HAP-1 (cell line): ENCODE measurements at regions not wholly inside any gene's neighbourhood (a gene's known extent, or its start where the extent isn't known, plus 50 kb on each side); places are given as distances from the start of the nearest gene placed in this dataset.
"Not testable (repeated sequence)": the region's sequence is repeated elsewhere in the genome, so short reads cannot be mapped to it uniquely, and the experiment has no call there.

ENCODE experiments used
- DNase-seq, 2 experiments: peaks; one replicate each; pipeline ENCODE4 v3.0.0-alpha.2; 2016 to 2020; ENCODE audit warnings: low spot score in 2 of 2
- H3K27me3 ChIP-seq: fragments of 250-450 bp; sonication (Bioruptor Pico); 2 replicates; pipeline ENCODE4 v1.5.1; 2020; ENCODE audit warnings: low read depth, mild to moderate bottlenecking, moderate library complexity
- H3K36me3 ChIP-seq: fragments of 250-450 bp; sonication (Bioruptor Pico); replicated peaks from 2 replicates; pipeline ENCODE4 v1.5.1; 2020; ENCODE audit warnings: mild to moderate bottlenecking
- H3K4me1 ChIP-seq: fragments of 250-450 bp; sonication (Bioruptor Pico); 2 replicates; pipeline ENCODE4 v1.5.1; 2020; ENCODE audit warnings: mild to moderate bottlenecking
- H3K4me3 ChIP-seq: fragments of 250-450 bp; sonication (Bioruptor Pico); 2 replicates; pipeline ENCODE4 v1.5.1; 2020; ENCODE audit warnings: mild to moderate bottlenecking, moderate library complexity
- H3K9me3 ChIP-seq: fragments of 250-450 bp; sonication (Bioruptor Pico); 2 replicates; pipeline ENCODE4 v1.5.1; 2020; ENCODE audit warnings: mild to moderate bottlenecking, moderate library complexity
- in situ Hi-C: fragments of 300-500 bp; cut with MboI; formaldehyde crosslinking; loops from 3 replicates; pipeline ENCODE4 v1.14.3; 2020; ENCODE audit warnings: low sequenced_read_pairs, inconsistent platforms, mixed read lengths

DNA sequence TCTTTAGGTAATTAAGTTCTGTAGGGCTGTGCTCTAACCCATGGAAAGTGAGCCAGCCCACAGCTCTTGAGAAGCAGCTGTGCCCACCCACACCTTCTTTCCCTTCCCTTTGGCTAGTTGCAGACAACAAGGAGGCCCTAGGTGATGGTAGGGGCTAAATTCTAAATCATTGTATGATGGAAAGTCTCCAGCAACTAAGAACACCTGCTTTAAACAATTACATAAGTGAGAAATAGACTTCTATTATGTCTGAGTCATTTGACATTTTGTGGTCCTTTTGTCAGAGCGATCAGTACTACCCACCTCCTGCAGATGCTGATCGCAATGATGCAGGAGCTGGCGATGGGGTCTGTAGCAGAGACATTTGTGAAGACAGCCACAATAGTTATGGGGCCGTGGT lies 79.6 kb downstream of the TEX51 start:
- in situ Hi-C loops, result no loop called here
- no peak for DNase-seq
- Histone ChIP-seq H3K27me3 (no peaks in the 10 kb centered on the region), H3K4me3 (no peak overlapping the region), H3K4me1 (no peaks in the 10 kb centered on the region), H3K9me3 (no peaks in the 10 kb centered on the region), H3K36me3 (no peaks in the 10 kb centered on the region)

DNA sequence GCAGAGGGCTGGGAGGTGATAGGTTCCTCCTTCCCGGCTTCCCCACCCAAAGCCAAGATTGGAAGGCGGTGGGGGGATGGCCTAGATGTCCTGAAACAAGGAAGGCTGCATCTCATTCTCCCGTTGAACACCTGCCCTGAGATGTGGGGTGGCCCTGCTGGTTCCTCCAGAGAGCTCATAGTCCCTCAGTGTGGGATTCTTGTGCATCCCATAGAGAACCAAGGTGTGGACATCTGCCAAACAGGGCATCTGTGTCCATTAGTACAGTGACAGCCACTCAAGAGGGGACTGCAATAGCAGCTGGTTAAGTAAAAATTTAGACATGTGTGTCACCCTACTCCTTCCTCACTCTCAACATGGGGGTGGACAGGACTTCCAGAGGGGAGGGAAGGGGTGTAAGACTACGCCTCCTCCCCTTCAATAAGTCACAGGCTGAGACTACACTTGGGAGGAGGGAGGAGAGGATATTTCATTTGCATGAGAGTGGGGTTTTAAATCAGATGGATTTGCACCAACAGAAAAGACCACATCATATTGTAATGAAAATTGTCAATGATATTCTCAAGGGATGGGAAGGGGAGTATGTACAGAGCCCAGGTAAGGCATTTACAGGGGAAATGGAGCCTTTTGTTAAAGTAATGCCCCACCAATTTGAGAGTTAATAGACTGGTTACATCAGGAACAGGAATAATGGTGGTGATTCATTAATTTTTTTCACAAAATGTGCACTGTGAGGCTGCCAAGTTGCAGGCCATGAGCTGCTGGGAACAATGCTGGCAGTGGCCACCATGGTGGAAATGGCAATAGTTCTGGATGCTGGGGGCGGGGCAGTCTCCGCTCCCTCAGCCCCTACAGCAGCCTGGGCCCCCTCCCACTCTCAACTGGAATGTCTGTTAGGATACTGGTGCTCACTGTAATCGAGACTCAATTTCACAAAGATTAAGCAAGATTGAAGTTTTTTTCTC lies 80.6 kb downstream of the TEX51 start:
- Histone ChIP-seq H3K27me3 (no peaks in the 10 kb centered on the region), H3K9me3 (no peaks in the 10 kb centered on the region), H3K4me1 (no peaks in the 10 kb centered on the region), H3K4me3 (no peak overlapping the region), H3K36me3 (no peaks in the 10 kb centered on the region)
- DNase-seq, result no peak
- in situ Hi-C loops, result no loop called here

DNA sequence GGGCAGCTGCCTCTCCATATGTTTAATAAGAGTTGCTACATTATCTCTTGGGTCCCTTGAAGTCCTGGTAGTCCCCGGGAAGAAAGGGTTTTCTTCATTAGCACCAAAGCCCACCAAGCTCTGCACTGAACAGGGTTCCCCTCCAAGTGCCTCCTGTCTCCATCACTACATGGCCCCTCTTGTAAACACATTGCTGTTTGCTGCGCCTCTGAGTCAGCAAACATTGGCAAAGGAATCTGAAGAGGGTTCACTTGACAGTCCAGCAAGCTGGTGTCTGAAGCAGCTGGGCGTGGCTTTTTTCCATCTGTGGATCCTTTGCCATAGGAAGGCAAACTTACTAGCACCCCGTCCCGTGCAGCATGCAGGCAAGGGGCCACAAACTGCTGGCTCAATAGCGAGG lies 82.8 kb downstream of the TEX51 start:
- no peak for DNase-seq
- H3K9me3 ChIP-seq, result no peaks in the 10 kb centered on the region
- no peak overlapping the region for H3K4me3 ChIP-seq
- in situ Hi-C loops, result no loop called here
- no peaks in the 10 kb centered on the region for H3K4me1 ChIP-seq
- H3K27me3 ChIP-seq, result no peaks in the 10 kb centered on the region
- no peaks in the 10 kb centered on the region for H3K36me3 ChIP-seq

DNA sequence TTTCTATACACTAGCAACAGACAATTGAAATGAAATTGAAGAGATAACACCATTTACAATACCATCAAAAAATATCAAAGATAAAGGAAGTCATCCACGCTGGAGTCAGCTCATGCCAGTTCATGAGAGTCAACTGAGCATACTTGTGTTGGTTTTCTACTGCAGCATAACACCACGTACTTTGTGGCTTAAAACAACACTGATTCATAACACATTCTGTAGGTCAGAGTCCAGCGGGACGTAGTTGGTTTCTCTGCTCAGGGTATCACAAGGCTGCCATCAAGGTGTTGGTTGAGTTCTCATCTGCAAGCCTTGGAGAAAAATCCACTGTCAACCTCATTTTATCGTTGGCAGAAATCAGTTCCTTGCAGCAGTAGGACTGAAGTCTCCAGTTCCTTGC lies 84.2 kb downstream of the TEX51 start:
- in situ Hi-C loops, result no loop called here
- Histone ChIP-seq H3K36me3 (no peaks in the 10 kb centered on the region), H3K4me3 (no peak overlapping the region), H3K4me1 (no peaks in the 10 kb centered on the region), H3K9me3 (no peaks in the 10 kb centered on the region), H3K27me3 (no peaks in the 10 kb centered on the region)
- no peak for DNase-seq

DNA sequence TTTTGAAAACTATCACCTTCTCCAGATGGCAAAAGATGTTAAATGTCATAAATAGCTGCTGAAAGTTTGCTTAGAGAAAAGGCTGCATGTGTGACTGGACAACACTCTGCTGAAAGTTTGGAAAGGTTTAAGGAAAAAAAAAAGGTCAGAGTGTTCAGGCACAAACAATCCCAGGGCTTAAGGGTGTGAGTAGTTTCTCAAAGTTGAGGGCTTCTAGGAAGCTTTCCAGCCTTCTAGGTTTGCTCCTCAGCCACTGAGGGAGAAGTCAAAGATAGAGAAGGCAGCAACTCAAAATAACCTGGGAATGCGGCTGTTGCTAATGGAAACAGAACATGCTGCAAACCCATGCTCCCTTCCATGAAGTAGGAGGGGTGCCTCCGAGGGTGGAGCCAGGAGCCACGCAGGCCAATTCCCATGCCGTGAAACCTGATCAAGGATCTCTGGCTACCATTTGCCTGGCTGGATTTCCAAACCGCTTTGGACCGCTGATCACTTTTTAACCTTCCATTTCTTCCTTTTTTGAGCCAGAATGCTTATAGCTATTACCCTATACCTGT lies 88.0 kb downstream of the TEX51 start:
- no peaks in the 10 kb centered on the region for H3K27me3 ChIP-seq
- H3K4me3 ChIP-seq, result no peak overlapping the region
- H3K36me3 ChIP-seq, result no peaks in the 10 kb centered on the region
- no peaks in the 10 kb centered on the region for H3K4me1 ChIP-seq
- no peaks in the 10 kb centered on the region for H3K9me3 ChIP-seq
- no peak for DNase-seq
- in situ Hi-C loops, result no loop called here

DNA sequence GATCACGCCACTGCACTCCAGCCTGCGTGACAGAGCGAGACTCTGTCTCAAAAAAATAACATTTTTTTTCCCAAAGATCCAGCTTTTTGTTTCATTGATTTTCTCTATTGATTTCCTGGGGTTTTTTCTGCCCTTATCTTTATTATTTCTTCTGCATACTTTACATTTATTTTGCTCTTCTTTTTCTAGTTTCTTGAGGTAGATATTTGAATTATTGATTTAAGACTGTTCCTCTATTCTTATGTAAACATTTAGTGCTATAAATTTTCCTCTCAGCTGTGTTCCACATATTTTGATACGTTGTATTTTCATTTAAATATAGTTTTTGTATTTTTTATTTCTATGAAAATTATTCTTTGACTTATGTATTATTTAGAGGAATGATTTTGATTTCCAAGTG lies 89.8 kb downstream of the TEX51 start:
- Histone ChIP-seq H3K4me3 (no peak overlapping the region), H3K4me1 (no peaks in the 10 kb centered on the region), H3K27me3 (no peaks in the 10 kb centered on the region), H3K9me3 (no peaks in the 10 kb centered on the region), H3K36me3 (no peaks in the 10 kb centered on the region)
- in situ Hi-C loops, result no loop called here
- no peak for DNase-seq

DNA sequence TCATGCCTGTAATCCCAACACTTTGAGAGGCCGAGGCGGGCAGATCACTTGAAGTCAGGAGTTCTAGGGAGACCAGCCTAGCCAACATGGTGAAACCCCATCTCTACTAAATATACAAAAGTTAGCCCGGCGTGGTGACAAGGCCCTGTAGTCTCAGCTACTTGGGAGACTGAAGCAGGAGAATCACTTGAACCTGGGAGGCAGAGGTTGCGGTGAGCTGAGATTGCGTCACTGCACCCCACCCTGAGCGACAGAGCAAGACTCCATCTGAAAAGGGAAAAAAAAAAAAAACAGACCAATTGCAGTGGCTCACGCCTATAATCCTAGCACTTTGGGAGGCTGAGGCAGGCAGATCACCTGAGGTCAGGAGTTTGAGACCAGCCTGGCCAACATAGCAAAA lies 90.4 kb downstream of the TEX51 start:
- H3K4me1 ChIP-seq, H3K9me3 ChIP-seq, H3K36me3 ChIP-seq, H3K27me3 ChIP-seq, in situ Hi-C loops, DNase-seq, H3K4me3 ChIP-seq: not testable (repeated sequence)

DNA sequence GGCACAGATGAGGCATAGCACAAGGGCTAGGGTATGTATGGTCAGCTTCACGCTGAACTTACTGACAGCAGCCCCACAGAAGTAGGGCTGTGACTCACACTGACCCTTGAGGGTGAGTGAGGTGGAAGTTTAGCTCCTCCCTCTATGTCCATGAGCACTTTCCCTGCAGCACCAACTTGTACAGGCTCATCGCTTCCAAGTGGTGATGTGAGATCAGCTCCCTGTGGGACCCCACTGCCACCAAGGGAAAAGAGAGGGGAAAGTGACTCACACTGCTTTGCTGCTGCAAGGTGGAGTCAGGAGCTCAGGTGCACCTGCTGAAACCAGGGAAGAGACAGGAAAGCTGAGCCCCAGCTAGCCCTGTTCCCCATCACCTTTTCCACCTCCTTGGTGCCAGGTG lies 91.5 kb downstream of the TEX51 start:
- Histone ChIP-seq H3K4me1 (no peaks in the 10 kb centered on the region), H3K9me3 (no peaks in the 10 kb centered on the region), H3K4me3 (no peak overlapping the region), H3K27me3 (no peaks in the 10 kb centered on the region), H3K36me3 (no peaks in the 10 kb centered on the region)
- DNase-seq, result no peak
- in situ Hi-C loops, result no loop called here

DNA sequence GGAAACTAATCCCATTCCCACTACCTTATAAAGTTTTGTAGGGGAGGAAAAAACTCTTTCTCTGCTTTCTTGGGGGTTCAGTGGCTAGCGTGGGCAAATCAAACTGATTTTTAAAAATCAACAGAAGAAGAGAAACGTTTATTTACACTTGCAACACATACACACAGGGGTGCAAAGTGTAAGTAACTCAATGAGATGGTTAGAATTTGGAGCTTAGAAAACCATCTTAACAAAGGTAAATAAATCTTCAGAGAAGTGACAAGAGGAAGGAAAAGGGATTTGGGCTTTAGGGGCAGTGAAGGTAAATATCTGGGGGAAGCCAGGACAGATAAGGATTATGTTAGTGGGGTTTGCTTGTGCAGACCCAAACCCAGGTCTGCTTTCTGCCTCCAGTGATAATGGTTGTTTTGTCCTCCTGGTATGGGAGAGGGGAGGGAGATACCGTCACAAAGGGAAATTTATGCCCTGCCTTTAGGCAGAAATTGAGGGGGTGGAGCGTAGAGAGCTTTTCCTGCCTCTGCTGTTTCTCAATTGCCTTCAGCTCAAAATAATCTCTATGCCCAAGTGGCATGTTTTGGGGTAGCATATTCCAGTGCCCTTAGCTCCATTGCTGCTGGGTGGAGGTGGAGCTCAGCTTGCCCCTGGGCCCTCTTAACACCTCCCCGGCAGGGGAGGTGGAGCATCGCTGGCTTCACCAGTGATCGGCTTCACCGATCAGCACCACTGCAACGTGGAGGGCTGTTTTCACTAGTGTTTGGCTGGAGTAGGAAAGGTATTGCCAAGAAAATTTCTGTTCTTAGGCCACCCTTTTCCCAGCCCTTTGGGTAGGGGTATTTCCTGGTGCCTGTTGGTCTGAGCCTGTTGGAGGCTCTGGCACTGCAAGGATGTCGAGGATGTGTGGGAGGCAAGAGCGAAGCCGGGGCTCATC lies 92.2 kb downstream of the TEX51 start:
- Histone ChIP-seq H3K27me3 (no peaks in the 10 kb centered on the region), H3K4me3 (no peak overlapping the region), H3K9me3 (no peaks in the 10 kb centered on the region), H3K4me1 (no peaks in the 10 kb centered on the region), H3K36me3 (no peaks in the 10 kb centered on the region)
- in situ Hi-C loops, result no loop called here
- DNase-seq, result no peak

DNA sequence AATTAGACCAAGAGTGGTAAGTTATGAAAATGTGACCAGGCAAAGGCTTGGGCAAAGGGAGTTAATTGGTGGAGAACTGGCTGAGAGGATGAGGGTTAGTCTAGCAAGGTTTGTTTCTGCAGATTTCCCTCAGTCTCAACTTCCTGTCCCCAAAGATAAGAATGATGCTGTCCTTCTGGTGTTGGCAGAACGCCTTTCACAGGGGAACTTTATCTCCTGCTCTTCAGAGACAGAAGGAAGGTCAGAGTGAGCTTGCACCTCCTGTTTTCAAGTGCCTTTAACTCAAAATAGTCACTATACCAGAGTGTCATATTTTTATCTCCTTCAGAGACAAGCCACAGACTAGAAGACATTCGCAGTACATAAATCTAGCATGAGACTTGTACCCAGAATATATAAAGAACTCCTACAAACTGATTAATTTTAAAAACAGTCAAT lies 95.7 kb downstream of the TEX51 start:
- DNase-seq, result no peak
- no peaks in the 10 kb centered on the region for H3K4me1 ChIP-seq
- in situ Hi-C loops, result no loop called here

DNA sequence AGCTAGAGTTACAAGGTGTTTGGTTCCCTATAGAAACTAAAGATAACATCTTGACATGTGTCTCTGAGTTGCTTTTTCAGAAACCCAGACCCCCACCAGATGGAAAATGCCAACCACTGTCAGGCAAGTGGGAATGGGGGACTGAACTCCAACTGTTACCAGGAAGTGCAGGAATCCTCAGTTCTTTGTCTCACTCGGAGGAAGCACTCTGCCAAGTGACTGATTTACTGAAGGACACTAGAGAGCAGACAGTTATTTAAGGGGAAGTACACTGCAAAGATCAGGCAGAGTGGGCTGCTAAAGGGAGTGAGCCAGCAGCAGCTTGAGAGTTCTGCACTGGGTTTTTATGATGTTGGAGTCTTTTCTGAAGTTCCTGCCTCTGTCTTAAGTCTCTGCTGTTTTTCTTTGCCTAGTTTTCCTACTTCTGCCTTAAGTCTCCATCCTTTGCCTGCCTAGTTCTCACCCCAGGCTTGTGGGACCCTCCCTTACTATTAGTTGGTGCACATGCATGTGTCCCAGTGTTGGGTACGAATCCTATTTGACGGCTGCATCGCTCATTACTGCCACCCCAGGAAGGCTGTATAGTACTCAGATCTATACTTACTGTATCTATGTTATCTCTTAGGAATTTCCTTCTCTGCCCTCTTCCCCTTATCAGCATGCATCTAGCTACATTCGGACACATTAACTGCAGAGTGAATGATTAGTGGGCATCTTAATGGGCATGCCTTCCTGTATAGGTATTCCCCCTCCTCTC lies 97.1 kb downstream of the TEX51 start:
- no peak for DNase-seq
- H3K4me3 ChIP-seq, result no peak overlapping the region
- H3K27me3 ChIP-seq, result no peaks in the 10 kb centered on the region
- no peaks in the 10 kb centered on the region for H3K36me3 ChIP-seq
- no peaks in the 10 kb centered on the region for H3K9me3 ChIP-seq
- in situ Hi-C loops, result no loop called here
- no peaks in the 10 kb centered on the region for H3K4me1 ChIP-seq

More for the DNA sequence above, 95.7 kb downstream of the TEX51 start:
- Histone ChIP-seq H3K27me3 (no peaks in the 10 kb centered on the region), H3K36me3 (no peaks in the 10 kb centered on the region), H3K4me3 (no peak overlapping the region), H3K9me3 (no peaks in the 10 kb centered on the region)

DNA sequence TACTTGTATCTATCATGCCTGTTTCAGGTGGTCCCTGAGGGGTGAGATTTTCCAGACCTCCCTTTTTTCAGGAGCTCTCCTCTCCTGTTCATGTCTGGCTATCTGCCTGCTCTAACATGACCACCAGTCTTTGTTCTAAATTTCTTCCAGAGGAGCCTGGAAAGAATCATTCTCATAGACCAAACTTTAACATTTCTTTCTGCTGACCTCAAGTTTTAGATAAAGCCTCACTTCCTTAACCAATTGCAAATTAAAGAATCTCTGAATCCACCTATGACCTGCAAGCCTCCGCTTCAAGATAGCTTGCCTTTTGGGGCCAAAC lies 97.6 kb downstream of the TEX51 start:
- in situ Hi-C loops, result no loop called here
- no peak for DNase-seq
- H3K4me1 ChIP-seq, result no peaks in the 10 kb centered on the region

More for the DNA sequence above, 97.6 kb downstream of the TEX51 start:
- H3K27me3 ChIP-seq, result no peaks in the 10 kb centered on the region
- no peak overlapping the region for H3K4me3 ChIP-seq
- H3K36me3 ChIP-seq, result no peaks in the 10 kb centered on the region
- no peaks in the 10 kb centered on the region for H3K9me3 ChIP-seq
